ENCODE measurements at regions not wholly inside any gene's neighbourhood (a gene's known extent, or its start where the extent isn't known, plus 50 kb on each side); places are given as distances from the start of the nearest gene placed in this dataset.

GRCh38 chr11:131290185-131290584, 80.2 kb upstream of the NTM start:
- TF ChIP-seq POLR2A (IDR thresholded peaks at IDR 0.05) (no peak), CTCF (IDR thresholded peaks at IDR 0.05) (no peak)
